GM10266 (cell line): ENCODE measurements at regions not wholly inside any gene's neighbourhood (a gene's known extent, or its start where the extent isn't known, plus 50 kb on each side); places are given as distances from the start of the nearest gene placed in this dataset.

Source experiments
- DNase-seq: peaks from one replicate; pipeline ENCODE4 v3.0.0; 2012; ENCODE audit errors: extremely low spot score
- TF ChIP-seq, protein P1 (sequence below): IDR thresholded peaks from 2 replicates; pipeline ENCODE4 v1.5.1; 2012; ENCODE audit warnings: mild to moderate bottlenecking, low read depth; ENCODE audit not compliant: control insufficient read depth, insufficient read depth; ENCODE audit errors: missing control alignments

- no peak for DNase-seq
- TF ChIP-seq, protein P1, sequence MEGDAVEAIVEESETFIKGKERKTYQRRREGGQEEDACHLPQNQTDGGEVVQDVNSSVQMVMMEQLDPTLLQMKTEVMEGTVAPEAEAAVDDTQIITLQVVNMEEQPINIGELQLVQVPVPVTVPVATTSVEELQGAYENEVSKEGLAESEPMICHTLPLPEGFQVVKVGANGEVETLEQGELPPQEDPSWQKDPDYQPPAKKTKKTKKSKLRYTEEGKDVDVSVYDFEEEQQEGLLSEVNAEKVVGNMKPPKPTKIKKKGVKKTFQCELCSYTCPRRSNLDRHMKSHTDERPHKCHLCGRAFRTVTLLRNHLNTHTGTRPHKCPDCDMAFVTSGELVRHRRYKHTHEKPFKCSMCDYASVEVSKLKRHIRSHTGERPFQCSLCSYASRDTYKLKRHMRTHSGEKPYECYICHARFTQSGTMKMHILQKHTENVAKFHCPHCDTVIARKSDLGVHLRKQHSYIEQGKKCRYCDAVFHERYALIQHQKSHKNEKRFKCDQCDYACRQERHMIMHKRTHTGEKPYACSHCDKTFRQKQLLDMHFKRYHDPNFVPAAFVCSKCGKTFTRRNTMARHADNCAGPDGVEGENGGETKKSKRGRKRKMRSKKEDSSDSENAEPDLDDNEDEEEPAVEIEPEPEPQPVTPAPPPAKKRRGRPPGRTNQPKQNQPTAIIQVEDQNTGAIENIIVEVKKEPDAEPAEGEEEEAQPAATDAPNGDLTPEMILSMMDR: no peak
Observed at GRCh38 chr12:124368421-124369032, 73.6 kb downstream of the RFLNA start.

GRCh38 chr12:124365726-124366430 lies 71.0 kb downstream of the RFLNA start:
- DNase-seq: no peak
- TF ChIP-seq, protein P1: no peak
